ENCODE measurements at regions not wholly inside any gene's neighbourhood (a gene's known extent, or its start where the extent isn't known, plus 50 kb on each side); places are given as distances from the start of the nearest gene placed in this dataset.

DNA sequence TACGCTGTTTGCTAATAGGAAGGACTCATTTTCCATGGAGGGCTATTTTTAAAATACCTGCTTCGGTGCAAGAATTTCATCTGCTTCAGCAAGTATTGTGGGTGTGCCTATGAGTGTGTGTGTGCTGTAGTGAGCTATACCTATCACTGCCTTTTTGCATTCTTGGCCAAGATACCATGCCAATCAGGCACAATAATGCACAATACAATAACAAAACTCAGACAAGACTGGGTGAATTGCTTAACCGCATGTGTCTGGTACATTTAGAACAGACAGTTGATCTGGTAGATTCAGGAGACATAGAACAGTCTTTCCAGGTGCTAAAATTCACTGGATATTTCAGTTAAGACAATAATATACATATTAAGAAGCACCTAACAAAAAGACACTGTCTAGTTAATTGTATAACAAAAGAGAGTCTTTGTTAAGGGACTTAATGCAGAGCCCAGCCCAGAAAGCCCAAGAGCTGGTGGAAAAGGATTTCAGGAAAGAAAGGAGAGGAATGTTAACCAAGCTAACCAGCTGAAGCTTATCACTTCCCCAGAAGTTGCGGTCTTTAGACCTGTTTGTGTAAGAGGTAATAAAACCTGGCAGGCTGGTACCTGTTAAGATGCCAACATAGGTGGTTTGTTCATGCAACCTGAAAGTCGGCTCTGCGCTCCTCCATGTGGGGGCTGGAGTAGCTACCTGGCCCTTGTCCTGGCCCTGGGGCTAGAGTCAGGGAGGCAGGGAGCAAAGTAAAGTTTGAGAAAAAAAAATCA lies 153.3 kb upstream of the RBMS1 start:
- TF ChIP-seq, protein P1, sequence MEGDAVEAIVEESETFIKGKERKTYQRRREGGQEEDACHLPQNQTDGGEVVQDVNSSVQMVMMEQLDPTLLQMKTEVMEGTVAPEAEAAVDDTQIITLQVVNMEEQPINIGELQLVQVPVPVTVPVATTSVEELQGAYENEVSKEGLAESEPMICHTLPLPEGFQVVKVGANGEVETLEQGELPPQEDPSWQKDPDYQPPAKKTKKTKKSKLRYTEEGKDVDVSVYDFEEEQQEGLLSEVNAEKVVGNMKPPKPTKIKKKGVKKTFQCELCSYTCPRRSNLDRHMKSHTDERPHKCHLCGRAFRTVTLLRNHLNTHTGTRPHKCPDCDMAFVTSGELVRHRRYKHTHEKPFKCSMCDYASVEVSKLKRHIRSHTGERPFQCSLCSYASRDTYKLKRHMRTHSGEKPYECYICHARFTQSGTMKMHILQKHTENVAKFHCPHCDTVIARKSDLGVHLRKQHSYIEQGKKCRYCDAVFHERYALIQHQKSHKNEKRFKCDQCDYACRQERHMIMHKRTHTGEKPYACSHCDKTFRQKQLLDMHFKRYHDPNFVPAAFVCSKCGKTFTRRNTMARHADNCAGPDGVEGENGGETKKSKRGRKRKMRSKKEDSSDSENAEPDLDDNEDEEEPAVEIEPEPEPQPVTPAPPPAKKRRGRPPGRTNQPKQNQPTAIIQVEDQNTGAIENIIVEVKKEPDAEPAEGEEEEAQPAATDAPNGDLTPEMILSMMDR (conservative IDR thresholded peaks at IDR 0.05; ENCODE audit: low read depth in 2 of 2): no peak
- no peak for TF ChIP-seq ZNF114 (CRISPR knock-in tag; IDR thresholded peaks at IDR 0.05)
- TF ChIP-seq EZH2phosphoT487 (IDR thresholded peaks at IDR 0.05; ENCODE audit: unreplicated experiment): no peak
- TF ChIP-seq EZH2 (IDR thresholded peaks at IDR 0.05; ENCODE audit: low read depth, unreplicated experiment): no peak
- TF ChIP-seq STAT1 (IDR thresholded peaks at IDR 0.05; ENCODE audit: unreplicated experiment): no peak
